B cell (primary cell): ENCODE measurements at regions not wholly inside any gene's neighbourhood (a gene's known extent, or its start where the extent isn't known, plus 50 kb on each side); places are given as distances from the start of the nearest gene placed in this dataset.

Experiments used
- CTCF ChIP-seq: fragments of 200-600 bp; IDR thresholded peaks from one replicate; pipeline ENCODE4 v1.8.0; 2022; ENCODE audit warnings: antibody characterized with exemption, mild to moderate bottlenecking
- EZH2 ChIP-seq: IDR thresholded peaks from 2 replicates; pipeline ENCODE4 v1.6.1; 2012; ENCODE audit warnings: borderline replicate concordance, low read depth, mild to moderate bottlenecking, moderate library complexity, low read length; ENCODE audit not compliant: insufficient read depth, poor library complexity, severe bottlenecking

- TF ChIP-seq CTCF (no peak), EZH2 (no peak)
Observed at GRCh38 chr2:21422724-21423522, 299.2 kb downstream of the TDRD15 start.
